NCI-H1092 (cell line): ENCODE measurements at regions not wholly inside any gene's neighbourhood (a gene's known extent, or its start where the extent isn't known, plus 50 kb on each side); places are given as distances from the start of the nearest gene placed in this dataset.
"Not testable (repeated sequence)": the region's sequence is repeated elsewhere in the genome, so short reads cannot be mapped to it uniquely, and the experiment has no call there.

ENCODE experiments used
- DNase-seq: peaks from one replicate; lab custom pipeline; 2025; lab: John Stamatoyannopoulos, UW

GRCh38 chr11:104704146-104704830 lies 194.0 kb downstream of the CASP12 start:
- DNase-seq: no peak

GRCh38 chr11:104700609-104701008 lies 197.7 kb downstream of the CASP12 start:
- DNase-seq: no peak

DNA sequence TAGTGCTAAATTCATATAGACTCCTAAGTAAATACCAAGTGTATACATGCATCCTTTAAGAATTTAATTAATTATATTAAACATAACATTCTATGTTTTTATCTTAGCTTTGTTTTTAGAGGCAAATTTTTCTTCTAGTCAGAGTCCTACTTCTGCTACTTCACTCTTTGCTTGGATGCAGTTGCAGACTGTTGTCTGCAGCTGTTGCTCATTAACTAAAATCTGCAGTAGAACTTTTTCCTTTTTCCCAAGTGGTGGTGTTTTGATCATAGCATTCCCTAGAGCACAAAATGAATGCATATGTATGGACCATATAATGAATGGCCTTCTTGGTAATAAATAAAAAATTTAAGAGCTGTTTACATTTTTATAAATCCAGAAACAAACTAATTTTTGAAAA lies 198.3 kb downstream of the CASP12 start:
- no peak for DNase-seq

DNA sequence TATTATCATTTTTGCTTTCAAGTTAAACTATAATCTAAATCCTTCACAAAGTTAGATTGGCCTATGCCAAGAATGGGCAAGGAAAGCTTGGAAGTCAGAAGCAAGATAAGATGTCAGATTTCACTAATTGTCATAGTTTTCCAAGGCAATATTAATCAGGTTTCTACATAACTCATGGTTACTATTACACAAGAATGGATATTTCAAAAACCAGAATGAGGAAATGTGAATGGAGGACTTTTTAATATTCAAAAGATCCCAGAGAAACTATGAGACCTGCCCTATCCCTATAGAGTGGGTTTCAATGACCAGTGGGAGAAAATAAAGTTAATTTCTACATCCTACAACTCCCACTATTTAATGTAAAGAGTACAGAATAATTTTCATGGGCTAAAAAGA lies 203.2 kb downstream of the CASP12 start:
- no peak for DNase-seq

DNA sequence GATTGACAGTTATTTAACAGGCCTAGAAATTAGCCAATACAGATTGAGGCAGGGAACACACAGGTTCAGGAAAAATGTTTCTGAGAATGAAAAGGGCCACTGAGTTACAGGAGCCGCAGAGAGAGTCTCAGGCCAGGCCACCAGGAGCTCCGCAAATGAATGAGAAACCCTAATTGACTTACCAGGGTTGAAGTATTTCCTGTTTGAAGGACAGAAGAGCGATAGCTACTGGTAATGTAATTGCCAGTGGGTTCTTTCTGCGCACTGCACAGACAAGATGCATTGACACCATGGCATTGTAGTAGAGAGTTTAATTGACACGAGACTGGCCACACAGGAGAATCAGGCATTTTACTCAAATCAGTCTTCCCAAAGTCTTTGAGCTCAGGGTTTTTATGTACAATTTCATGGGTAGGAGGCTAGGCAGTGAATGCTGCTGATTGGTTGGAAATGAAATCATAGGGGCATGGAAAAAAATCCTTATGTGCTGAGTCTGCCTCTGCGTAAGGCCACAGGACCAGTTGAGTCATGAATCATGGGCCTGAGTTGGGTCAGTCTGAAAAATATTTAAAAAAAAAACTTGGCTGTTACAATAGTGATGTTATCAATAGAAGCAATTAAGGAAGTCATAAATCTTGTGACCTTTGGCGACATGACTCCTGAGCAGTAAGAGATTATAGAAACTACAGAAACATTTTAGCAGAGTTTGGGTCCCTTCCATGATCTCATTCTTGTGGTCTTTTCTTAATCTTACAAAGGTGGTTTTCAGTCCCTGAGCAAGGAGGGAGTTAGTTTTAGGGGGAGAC lies 203.8 kb downstream of the CASP12 start:
- DNase-seq: no peak

GRCh38 chr11:104692751-104693150 lies 205.5 kb downstream of the CASP12 start:
- DNase-seq: no peak

DNA sequence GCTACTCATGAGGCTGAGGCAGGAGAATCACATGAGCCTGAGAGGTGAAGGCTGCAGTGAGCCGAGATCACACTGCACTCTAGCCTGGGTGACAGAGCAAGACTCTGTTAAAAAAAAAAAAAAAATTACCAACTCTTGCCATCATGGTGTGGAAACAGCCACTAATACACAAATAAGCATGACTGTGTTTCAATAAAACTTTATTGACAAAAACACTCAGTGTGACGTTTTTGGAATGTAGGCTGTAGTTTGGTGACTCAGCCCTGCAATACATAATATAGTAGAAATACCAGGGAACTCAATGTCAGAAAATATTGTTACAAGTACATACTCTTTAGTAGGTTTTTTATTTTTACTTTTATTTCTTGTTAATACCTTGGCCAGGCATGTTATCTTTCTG lies 207.1 kb downstream of the CASP12 start:
- no peak for DNase-seq

DNA sequence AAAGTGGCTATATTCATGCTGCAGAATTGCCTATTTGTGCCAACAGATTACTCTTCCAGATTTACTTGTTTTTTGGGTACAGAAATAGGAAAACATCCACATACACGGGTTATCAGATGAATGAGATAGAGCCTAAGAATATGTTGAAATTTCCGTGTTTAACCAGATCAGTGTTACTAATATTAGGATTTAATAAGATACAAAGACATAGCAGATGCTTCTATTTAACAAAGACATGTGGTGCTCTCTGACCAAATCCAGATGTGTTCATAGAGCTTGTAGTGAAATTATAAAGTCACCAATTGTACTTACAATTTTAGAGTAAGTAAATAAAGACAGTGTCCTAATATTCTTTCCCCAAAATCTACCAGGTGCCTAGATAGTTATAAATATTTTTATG lies 208.0 kb downstream of the CASP12 start:
- DNase-seq: no peak

- no peak for DNase-seq
Measured at GRCh38 chr11:104688731-104689130, 209.5 kb downstream of the CASP12 start.

DNA sequence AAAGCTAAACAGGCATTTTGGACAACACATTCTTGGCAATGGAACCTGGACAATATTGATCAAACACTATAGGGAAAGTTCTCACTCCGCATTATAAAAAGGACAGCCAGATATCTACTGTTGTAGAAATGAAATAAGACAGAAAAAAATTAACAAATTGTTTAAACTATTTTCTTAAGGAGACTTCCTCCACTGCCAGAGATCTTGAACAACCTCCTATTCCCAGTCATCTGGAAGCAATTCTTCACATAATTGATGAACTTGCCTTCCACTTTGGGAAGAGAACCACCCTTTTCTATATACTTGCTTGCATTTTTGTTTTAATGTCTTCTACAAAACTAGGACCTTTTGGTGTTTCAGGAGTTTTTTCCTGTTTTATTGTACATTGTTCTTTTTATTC lies 216.1 kb downstream of the CASP12 start:
- no peak for DNase-seq

DNA sequence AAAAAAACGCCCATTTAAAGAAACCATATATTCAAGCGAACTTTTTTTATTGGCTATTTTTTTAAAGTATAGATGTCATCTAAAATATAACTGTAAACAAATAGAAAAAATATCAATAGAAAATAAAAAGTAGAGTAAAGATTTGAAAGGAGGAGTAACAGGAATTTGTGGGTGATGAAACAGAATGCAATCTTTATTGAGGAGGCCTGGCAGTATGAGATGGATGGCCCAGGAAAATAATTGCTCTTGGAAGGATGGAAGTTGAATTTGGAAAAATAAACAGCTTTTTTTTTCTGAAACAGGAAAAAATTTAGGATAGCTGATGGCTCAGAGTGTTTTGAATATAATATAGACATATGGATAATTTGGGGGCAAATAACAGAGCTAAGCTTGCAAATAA lies 219.0 kb downstream of the CASP12 start:
- no peak for DNase-seq

DNA sequence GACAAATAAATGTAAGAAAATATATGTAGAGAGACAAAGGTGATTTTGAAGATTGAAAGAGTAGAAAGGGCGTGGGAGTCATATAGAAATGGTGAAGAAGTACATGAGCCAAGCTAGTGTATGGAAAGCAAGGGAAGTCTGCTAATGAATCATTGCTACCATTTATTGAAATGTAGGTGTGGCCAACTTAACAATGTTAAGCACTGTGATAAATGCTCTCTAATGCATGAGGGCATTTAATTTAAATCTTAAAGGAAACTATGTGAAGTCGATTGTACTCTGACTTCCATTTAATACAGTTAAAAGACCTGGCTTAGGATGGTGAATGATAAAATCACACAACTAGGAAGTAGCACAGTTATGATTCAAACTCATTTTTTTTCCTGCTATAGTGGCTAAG lies 219.9 kb downstream of the CASP12 start:
- no peak for DNase-seq

DNA sequence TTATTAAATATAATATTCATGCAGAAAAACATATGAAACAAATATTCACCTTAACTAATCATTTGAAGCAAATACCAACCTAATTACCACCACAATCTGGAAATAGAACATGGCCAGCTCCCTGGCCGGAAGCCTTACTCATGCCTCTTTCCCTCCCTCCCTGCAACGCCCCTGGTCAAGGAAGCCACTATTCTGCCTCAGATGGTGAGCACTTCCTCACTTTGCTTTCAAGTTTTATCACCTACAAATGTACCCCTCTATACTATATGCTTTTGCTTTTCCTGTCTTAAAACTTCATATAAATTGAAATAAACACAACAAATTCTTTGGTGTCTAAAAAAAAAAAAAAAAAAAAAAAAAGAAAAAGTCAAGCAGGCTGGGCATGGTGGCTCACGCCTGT lies 221.2 kb downstream of the CASP12 start:
- DNase-seq: not testable (repeated sequence)

DNA sequence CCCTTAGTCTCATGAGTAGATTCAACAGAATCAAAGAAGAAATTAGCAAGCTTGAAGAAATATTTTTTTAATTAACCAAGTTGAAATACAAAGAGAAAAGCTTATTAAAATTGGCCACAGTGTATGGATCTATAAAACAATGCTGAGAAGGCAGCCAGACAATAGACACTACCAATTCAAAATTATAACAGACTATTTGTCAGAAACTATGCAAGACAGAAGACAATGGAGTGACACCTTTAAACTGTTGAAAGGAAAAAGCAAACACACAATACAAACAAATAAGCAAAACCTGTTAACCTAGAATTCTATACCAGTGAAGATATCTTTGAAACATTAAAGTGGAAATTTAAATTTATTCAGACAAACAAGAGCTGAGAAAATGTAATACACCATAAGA lies 225.4 kb downstream of the CASP12 start:
- DNase-seq: no peak

GRCh38 chr11:104668797-104669463 lies 229.3 kb downstream of the CASP12 start:
- DNase-seq: no peak

- no peak for DNase-seq
Measured at GRCh38 chr11:104666624-104667023, 231.6 kb downstream of the CASP12 start.

DNA sequence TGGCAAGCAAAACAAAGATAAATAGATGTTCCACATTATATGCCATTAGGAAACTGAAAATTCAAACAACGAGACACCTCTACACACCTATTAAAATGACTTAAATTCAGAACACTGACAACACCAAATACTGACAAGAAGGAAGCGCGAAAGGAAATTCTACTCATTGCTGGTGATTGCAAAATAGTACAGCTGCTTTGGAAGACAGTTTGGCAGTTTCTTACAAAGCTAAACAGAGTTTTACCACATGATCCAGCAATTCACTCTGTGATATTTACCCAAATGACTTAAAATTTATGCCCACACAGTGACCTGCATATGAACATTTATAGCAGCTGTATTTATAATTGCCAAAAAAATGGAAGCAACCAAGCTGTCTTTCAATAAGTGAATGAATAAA lies 232.6 kb downstream of the CASP12 start:
- DNase-seq: no peak

DNA sequence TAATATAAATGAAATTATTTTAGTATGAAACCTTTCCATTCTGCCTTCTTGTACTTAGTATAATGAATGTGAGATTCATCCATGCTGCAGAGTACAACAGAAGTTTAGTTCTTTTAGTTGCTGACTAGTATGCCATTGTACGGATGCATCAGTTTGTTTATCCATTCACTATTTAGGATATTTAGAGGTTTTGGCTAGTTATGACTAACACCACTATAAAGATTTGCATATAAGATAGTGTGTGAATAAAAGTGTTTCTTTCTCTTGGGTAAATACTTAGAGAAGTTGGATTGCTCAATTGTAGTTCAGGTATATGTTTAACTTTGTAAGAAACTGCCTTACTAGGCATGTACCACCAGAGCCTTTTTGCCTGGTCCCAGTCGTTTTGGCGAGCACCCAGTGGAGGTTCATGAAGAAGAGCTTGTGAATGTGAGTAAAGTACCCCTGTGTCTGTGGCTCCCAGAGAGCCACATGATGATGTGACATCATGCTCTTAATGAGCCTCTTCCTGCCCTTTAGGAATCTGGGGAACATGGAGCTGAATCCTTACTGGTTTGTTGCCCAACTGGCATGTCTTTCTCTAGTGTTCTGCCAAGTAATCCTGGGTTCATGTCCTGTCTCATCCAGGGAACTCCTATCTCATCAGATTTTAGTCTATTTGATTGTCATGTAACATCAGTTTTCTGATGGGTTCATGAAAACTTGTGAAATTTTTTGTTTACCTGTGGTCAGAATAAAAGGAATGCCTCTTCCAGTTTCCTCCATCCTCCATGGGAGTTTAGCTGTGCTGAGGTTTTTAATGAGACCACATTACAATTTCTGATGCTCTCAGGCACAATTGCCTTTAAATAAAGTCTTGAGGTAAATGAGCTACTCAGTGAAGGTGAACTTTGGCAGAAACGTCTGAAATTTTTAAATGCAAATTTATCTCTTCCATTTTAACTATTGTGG lies 234.8 kb downstream of the CASP12 start:
- no peak for DNase-seq

DNA sequence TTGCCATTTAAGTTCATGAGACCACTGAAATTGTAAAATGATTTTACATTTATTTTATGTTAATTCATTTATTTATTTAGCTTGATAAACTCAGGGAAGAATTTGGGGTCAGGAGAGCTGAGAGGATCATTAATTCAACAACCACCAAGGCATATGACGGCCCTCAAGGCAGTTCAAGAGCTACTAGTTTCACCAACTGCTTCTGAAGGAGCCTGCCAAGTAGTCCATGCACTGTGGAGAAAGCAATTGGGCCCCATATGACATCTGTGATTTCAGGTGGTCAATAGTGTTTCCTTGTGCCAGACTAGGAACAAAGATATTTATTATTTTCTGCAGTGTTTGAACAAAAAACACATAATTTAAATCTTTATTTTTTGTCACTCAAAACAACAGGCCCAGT lies 236.4 kb downstream of the CASP12 start:
- no peak for DNase-seq

DNA sequence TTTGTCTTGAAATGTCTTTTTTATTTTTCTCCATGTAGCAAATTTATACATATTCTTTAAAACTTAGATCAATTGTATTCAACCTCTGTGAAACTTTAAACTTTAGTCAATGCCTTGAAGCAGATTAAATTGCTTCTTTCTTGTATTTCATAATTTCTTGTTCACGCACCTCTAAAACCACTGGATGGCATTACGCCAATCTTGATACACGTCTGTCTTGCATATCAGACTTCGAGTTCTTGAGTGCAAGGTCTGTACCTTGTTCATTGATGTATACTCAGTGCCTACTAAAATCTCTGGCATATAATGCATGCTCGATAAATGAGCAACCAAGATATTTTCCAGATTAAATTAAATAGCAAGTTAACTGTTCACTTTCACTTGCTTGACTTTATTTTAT lies 236.8 kb downstream of the CASP12 start:
- DNase-seq: no peak

DNA sequence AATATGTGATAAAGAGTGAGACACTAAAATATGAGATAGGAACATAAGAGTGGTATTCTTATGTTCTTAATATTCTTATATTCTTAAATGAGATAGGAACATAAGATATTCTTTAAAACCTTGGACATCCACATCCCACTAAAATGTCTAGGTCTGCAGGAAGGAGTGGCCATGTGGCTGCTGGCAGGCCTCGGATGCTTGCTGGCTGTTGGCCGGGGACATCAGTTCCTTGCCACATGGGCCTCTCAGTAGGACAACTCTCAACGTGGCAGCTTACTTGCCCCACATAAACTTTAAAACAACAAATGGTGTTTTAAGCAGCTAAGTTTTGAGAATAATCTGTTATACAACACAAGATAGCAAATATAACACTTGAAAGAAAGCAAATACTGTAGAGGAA lies 240.1 kb downstream of the CASP12 start:
- DNase-seq: no peak

GRCh38 chr11:104657083-104657482 lies 241.2 kb downstream of the CASP12 start:
- no peak for DNase-seq
